LoVo (cell line): ENCODE measurements at regions not wholly inside any gene's neighbourhood (a gene's known extent, or its start where the extent isn't known, plus 50 kb on each side); places are given as distances from the start of the nearest gene placed in this dataset.
"Not testable (repeated sequence)": the region's sequence is repeated elsewhere in the genome, so short reads cannot be mapped to it uniquely, and the experiment has no call there.

Source experiments
- DNase-seq: peaks from one replicate; pipeline ENCODE4 v3.0.0-alpha.2; 2016; ENCODE audit warnings: low spot score

DNA sequence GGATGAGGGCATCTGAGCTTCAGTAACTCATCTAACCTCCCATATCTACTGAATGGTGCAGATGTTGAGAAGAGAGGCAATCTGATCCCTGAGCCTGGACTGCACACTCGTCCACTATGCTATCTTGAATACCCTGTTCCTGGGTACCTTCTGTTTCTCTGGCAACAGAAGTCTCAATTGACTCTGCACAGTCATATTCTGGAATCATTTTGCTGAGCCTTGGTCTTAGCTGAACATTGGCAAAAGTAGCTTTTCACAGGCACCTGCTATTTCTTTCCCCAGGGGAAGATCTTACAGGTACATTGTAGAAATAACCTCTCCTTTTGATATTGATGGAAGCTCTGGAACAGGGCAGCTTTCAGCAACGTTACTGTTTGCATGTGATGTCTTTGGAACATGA lies 161.5 kb upstream of the GPR101 start:
- no peak for DNase-seq

- no peak for DNase-seq
Measured at GRCh38 chrX:137194164-137194563, 160.4 kb upstream of the GPR101 start.

GRCh38 chrX:137187540-137187939 lies 153.7 kb upstream of the GPR101 start:
- no peak for DNase-seq

DNA sequence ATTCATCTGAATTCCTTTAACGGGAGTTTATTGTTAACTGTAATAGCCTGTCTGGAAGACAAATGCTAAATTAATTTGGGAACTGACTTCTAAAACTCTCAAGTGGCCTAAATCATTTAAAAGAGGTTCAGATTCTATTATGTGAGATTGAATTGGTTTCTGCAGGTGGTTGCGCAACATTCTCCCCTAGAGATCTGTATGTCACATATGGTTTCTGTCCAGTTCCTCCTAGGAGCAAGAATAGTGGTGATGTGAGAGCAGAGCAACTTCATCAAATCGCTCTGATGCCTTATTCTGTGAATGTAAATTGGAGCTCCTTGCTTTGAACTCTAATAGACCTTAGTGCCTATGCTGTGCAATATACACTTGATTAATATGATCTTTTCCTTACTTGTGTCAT lies 144.6 kb upstream of the GPR101 start:
- no peak for DNase-seq

GRCh38 chrX:137172317-137172948 lies 138.6 kb upstream of the GPR101 start:
- DNase-seq: no peak

DNA sequence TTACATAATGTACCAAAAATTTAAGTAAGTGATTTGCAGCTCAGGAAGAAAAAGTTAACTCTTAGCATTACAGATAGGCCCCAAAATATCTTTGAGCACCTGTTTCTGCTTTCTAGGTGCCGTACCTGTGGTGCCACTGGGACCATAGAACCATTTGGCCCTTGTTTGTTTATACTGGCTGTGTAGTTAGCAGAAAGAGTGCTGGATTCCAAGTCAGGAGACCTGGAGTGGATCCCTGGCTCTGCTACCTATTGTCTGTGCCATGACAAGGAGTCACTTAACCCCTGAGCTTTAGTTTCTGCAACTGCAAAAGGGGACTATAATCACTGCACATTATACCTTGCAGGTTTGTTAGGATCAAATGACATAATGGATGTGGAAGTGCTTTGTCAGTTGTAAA lies 137.8 kb upstream of the GPR101 start:
- DNase-seq: no peak

GRCh38 chrX:137166591-137166990 lies 132.8 kb upstream of the GPR101 start:
- no peak for DNase-seq

- no peak for DNase-seq
Measured at GRCh38 chrX:137164329-137164728, 130.5 kb upstream of the GPR101 start.

- DNase-seq: no peak
Measured at GRCh38 chrX:137151403-137151802, 117.6 kb upstream of the GPR101 start.

DNA sequence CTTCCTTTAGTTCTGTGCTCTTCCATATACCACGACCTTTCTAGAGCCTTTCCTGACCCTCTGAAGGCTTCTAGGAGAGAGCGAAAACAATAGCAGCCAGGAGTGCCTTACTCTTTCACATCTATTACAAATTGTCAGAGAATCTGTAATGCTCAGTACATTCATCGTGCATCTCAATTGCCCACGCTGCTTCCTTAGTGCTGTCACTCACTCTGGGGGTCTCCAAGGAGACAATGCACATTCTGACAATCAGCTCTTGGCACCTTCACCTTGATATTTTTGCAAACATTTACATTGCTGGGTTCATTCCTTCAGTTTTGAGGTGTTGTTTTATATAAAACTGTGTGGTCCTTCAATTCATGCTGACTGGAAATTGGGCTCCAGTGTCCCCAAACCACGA lies 110.1 kb upstream of the GPR101 start:
- no peak for DNase-seq

GRCh38 chrX:137122651-137123050 lies 88.9 kb upstream of the GPR101 start:
- DNase-seq: not testable (repeated sequence)

DNA sequence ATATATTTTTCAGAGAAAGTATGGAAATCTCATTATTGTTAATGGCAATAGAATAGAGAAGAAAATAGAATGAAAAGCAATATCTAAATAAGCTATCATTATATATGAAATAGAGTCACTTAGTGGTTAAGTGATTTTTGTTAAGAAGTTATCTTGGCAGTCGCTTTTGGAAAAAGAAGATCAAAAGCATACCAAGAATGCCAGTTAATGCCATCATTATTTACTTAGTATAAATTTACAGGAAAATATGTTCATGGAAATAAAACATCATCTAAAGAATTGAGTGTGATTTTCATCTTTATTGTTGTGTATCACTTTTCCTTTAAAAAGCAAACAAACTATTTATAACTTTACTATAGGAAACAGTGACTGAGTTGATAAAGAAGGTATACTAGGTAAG lies 85.3 kb upstream of the GPR101 start:
- DNase-seq: no peak

DNA sequence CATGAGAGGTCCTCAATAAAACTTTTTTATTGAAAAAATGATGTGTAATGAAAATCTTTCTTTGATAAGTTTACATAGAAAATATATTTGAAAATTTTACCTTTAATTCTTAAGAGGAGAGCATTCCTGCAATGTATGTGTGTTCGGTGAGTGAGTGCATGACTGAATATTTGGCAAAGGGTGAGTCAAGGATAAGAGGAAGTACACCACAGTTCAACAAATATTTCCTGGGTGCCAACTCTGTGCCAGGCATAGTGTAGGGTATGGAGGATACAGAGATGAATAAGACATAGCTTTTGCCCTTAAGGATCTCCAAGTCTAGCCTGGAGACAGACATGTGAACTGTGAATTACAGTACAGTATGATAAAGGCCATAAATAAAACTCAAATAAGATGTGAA lies 84.7 kb upstream of the GPR101 start:
- no peak for DNase-seq

- no peak for DNase-seq
Measured at GRCh38 chrX:137118136-137118535, 84.3 kb upstream of the GPR101 start.

- DNase-seq: not testable (repeated sequence)
Measured at GRCh38 chrX:137107877-137108276, 74.1 kb upstream of the GPR101 start.

DNA sequence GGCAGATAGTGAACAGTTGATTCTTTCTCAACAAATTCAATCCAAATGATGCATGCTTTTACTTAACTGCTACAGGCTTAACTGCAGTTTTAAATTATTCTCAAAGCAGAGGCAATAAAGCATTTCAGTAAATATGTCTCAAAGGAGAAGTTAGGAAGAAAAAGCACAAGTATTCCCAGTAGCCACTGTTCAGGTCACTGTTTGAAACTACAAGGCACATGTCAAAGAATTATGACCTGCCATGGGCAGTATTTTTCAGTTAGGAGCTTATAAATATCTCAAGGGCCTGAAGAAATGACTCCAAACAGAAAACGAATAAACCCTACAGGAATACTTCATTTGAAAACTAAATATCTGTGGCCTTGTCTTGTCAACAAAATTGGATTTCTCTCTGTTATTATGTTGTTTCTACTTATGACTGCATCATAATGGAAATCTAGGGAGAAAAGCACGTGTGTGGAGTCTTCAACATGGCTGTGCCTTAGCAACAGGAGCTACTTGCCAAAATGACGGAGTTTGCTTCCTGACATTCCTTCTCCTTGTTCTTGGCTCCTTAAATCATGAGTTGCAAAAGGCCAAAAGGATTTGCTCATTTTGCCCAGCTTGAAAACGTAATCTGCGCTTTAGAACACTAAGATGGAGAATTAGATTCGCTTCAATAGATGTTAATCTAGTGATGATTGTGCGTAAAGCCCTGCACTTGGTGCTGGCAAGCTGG lies 67.6 kb upstream of the GPR101 start:
- no peak for DNase-seq
